Ovary (tissue), 7 donors: ENCODE measurements at regions not wholly inside any gene's neighbourhood (a gene's known extent, or its start where the extent isn't known, plus 50 kb on each side); places are given as distances from the start of the nearest gene placed in this dataset.

ENCODE experiments used
- DNase-seq, 5 donors: peaks; one replicate each; pipeline ENCODE4 v3.0.0-alpha.2; 2019 to 2020
- H3K27ac ChIP-seq, 2 donors: fragments of 200-600 bp; one replicate each; pipeline versions ENCODE4 v1.5.1 to v1.8.0; 2019 to 2022
- H3K27me3 ChIP-seq: fragments of 200-600 bp; one replicate; pipeline ENCODE4 v1.8.0; 2022
- H3K36me3 ChIP-seq: fragments of 200-600 bp; sonication (generic); one replicate; pipeline ENCODE4 v1.5.1; 2019
- H3K4me1 ChIP-seq: one replicate; pipeline ENCODE4 v1.8.1; 2013; ENCODE audit warnings: mild to moderate bottlenecking, moderate library complexity; ENCODE audit not compliant: insufficient read depth
- H3K4me3 ChIP-seq: fragments of 200-600 bp; sonication (generic); one replicate; pipeline ENCODE4 v1.5.1; 2017
- H3K9me3 ChIP-seq, 2 donors: fragments of 200-600 bp in 1 of 2; sonication (generic) in 1 of 2; one replicate each; pipeline versions ENCODE4 v1.5.1 to v1.8.1; 2013 to 2019; ENCODE audit warnings: mild to moderate bottlenecking in 1 of 2, moderate library complexity in 1 of 2
- CTCF ChIP-seq, 3 donors: fragments of 450-650 bp in 2 of 3; fragments of 200-600 bp in 1 of 3; IDR thresholded peaks; one replicate each; pipeline versions ENCODE4 v1.5.1 to v1.8.0; 2016 to 2022; ENCODE audit warnings: antibody characterized with exemption in 3 of 3, mild to moderate bottlenecking in 1 of 3
- EP300 ChIP-seq: sonication (generic); formaldehyde crosslinking; IDR thresholded peaks from one replicate; pipeline ENCODE4 v1.6.1; 2017; ENCODE audit warnings: antibody characterized with exemption
- POLR2A ChIP-seq: fragments of 450-650 bp; IDR thresholded peaks from one replicate; pipeline ENCODE4 v1.6.1; 2017; ENCODE audit warnings: antibody characterized with exemption, mild to moderate bottlenecking, moderate library complexity
- WGBS, 3 donors: extraction: QIAGEN DNeasy Blood & Tissue Kit in 1 of 3; methylation state at CpG; one replicate each; pipeline versions ENCODE4 v1.1.5 to v1.1.7; 2013 to 2017; 5-methylcytosine and 5-hydroxymethylcytosine counted together
- intact Hi-C, 4 donors: fragments of 100-400 bp; cut with DNase I; formaldehyde crosslinking; loops; one replicate each; pipeline versions ENCODE4 v1.11.0 to v1.15.1; 2022 to 2023
- donor health status: DM: no; HTN: no; CAD: no; lungs with moderate emphysema.
- donor health status: DM: no; HTN: no; CAD: no.
- donor health status: Bipolar disorder and iron deficiency.
- donor health status: DM: no; HTN: no; CAD: no.
- donor health status: DM: yes; HTN: yes; CAD: no.

GRCh38 chr15:72884311-72884710 lies 100.8 kb upstream of the ADPGK start:
- WGBS, 3 donors = 92 to 95% (median 94%) methylated on average over 7 of the region's 7 CpGs
- intact Hi-C loops = no loop called here
- H3K36me3 ChIP-seq = no peaks in the 10 kb centered on the region
- no peaks in the 10 kb centered on the region for H3K9me3 ChIP-seq
- TF ChIP-seq POLR2A (no peak), CTCF (IDR thresholded peaks at IDR 0.05) (no peak), EP300 (no peak)
- DNase-seq = no peak
- H3K4me3 ChIP-seq = no peak overlapping the region
- no peak overlapping the region for H3K27ac ChIP-seq
- H3K27me3 ChIP-seq = no peaks in the 10 kb centered on the region
- no peaks in the 10 kb centered on the region for H3K4me1 ChIP-seq

- no peak for TF ChIP-seq CTCF (IDR thresholded peaks at IDR 0.05)
- TF ChIP-seq EP300 = no peak
- TF ChIP-seq POLR2A = no peak
- Histone ChIP-seq H3K4me3 (no peak overlapping the region), H3K4me1 (no peaks in the 10 kb centered on the region), H3K9me3 (no peaks in the 10 kb centered on the region), H3K36me3 (no peaks in the 10 kb centered on the region), H3K27me3 (no peaks in the 10 kb centered on the region), H3K27ac (no peak overlapping the region)
- intact Hi-C loops = no loop called here
- no peak for DNase-seq
- WGBS, 3 donors = 57 to 64% (median 63%) methylated on average over 12 of the region's 12 CpGs
Observed at GRCh38 chr15:72873379-72874233, 90.0 kb upstream of the ADPGK start.

- no peak for DNase-seq
- H3K4me1 ChIP-seq = no peaks in the 10 kb centered on the region
- no peaks in the 10 kb centered on the region for H3K9me3 ChIP-seq
- 54 to 64% (median 58%) methylated on average over 10 of the region's 10 CpGs for WGBS, 3 donors
- intact Hi-C loops = no loop called here
- H3K4me3 ChIP-seq = no peak overlapping the region
- no peak for TF ChIP-seq CTCF (IDR thresholded peaks at IDR 0.05)
- TF ChIP-seq POLR2A = no peak
- TF ChIP-seq EP300 = no peak
- no peak overlapping the region for H3K27ac ChIP-seq
- no peaks in the 10 kb centered on the region for H3K27me3 ChIP-seq
- H3K36me3 ChIP-seq = no peaks in the 10 kb centered on the region
Observed at GRCh38 chr15:72872066-72872845, 88.7 kb upstream of the ADPGK start.

- TF ChIP-seq EP300 (no peak), CTCF (IDR thresholded peaks at IDR 0.05) (no peak), POLR2A (no peak)
- H3K9me3 ChIP-seq = no peaks in the 10 kb centered on the region
- H3K27me3 ChIP-seq = no peaks in the 10 kb centered on the region
- intact Hi-C loops = no loop called here
- no peak for DNase-seq
- no peak overlapping the region for H3K27ac ChIP-seq
- H3K4me1 ChIP-seq = no peaks in the 10 kb centered on the region
- H3K4me3 ChIP-seq = no peak overlapping the region
- H3K36me3 ChIP-seq = no peaks in the 10 kb centered on the region
- 78 to 82% (median 80%) methylated on average over 5 of the region's 5 CpGs for WGBS, 3 donors
Observed at GRCh38 chr15:72866866-72867616, 83.5 kb upstream of the ADPGK start.
